ENCODE measurements at regions not wholly inside any gene's neighbourhood (a gene's known extent, or its start where the extent isn't known, plus 50 kb on each side); places are given as distances from the start of the nearest gene placed in this dataset.

GRCh38 chr4:189304809-189305208 lies 635.9 kb upstream of the FRG1 start:
- Histone ChIP-seq H3K36me3 (ENCODE audit: control insufficient read depth in 1 of 2, insufficient read depth in 2 of 2, low read length in 2 of 2) (no peaks in the 10 kb centered on the region), H3K9ac (ENCODE audit: low read length) (no peak overlapping the region), H3K9me2 (ENCODE audit: insufficient read depth) (no peaks in the 10 kb centered on the region), H3K9me3 (ENCODE audit: control insufficient read depth in 1 of 2, insufficient read depth in 1 of 2, low read depth in 1 of 2, low read length in 2 of 2) (no peaks in the 10 kb centered on the region), H3K4me1 (ENCODE audit: control insufficient read depth in 1 of 2, insufficient read depth in 2 of 2, low read length in 2 of 2) (no peaks in the 10 kb centered on the region), H3K4me3 (replicated peaks in 1 of 2; ENCODE audit: low read depth in 1 of 2, low read length in 2 of 2) (no peak overlapping the region), H3K4me2 (ENCODE audit: low read length) (no peak overlapping the region), H3K27me3 (ENCODE audit: insufficient read depth, low read length) (no peaks in the 10 kb centered on the region), H2AFZ (ENCODE audit: low read depth, low read length, poor library complexity, severe bottlenecking) (no peak overlapping the region), H3K27ac (ENCODE audit: low read depth, low read length) (no peak overlapping the region), H3K79me2 (ENCODE audit: insufficient read depth, low read length) (no peaks in the 10 kb centered on the region), H4K20me1 (ENCODE audit: insufficient read depth) (no peaks in the 10 kb centered on the region)
- no TSS peak for BruUV-seq (replicated peaks)
- POLR2A ChIA-PET = no interaction called here
- TF ChIP-seq FOSL1 (IDR thresholded peaks at IDR 0.05; ENCODE audit: low read depth) = no peak
- no peak for TF ChIP-seq RAD21 (IDR thresholded peaks at IDR 0.05; ENCODE audit: low read depth)
- TF ChIP-seq EGR1 (IDR thresholded peaks at IDR 0.05; ENCODE audit: low read depth) = no peak
- TF ChIP-seq CTCF (IDR thresholded peaks at IDR 0.05 in 2 of 3, conservative IDR thresholded peaks at IDR 0.05 in 1 of 3; ENCODE audit: borderline replicate concordance in 1 of 3, insufficient read depth in 1 of 3, low read depth in 2 of 3, low read length in 2 of 3) = no peak
- TF ChIP-seq SIN3A (IDR thresholded peaks at IDR 0.05; ENCODE audit: low read depth) = no peak
- no peak for TF ChIP-seq REST (IDR thresholded peaks at IDR 0.05; ENCODE audit: low read depth)
- TF ChIP-seq EZH2phosphoT487 (IDR thresholded peaks at IDR 0.05; ENCODE audit: borderline replicate concordance) = no peak
- RAD21 ChIA-PET (ENCODE audit: low non-redundant PET in 1 of 2, low total read pairs in 2 of 2, uncharacterized antibody in 2 of 2, unreplicated experiment in 2 of 2) = no interaction called here
- CTCF ChIA-PET = no interaction called here
- ATAC-seq = no peak
- intact Hi-C loops (cut with micrococcal nuclease) = no loop called here
- DNase-seq (ENCODE audit: low read depth, low spot score) = no peak
